BJ (cell line): ENCODE measurements at regions not wholly inside any gene's neighbourhood (a gene's known extent, or its start where the extent isn't known, plus 50 kb on each side); places are given as distances from the start of the nearest gene placed in this dataset.

Experiments
- CTCF ChIA-PET: fragments of 350-600 bp; formaldehyde crosslinking; extraction: SDS; loops from one replicate; lab custom pipeline; 2021; ENCODE audit warnings: antibody characterized with exemption, inconsistent platforms; lab: Yijun Ruan, JAX
- POLR2A ChIA-PET: fragments of 300-600 bp; sonication (Branson Sonifier 250); formaldehyde crosslinking; extraction: SDS; loops from one replicate; lab custom pipeline; 2021; ENCODE audit warnings: antibody characterized with exemption; lab: Charles Lee
- DNase-seq: peaks from one replicate; pipeline ENCODE4 v3.0.0-alpha.2; 2011; ENCODE audit warnings: low read depth
- H3K27me3 ChIP-seq: 2 replicates; pipeline ENCODE4 v1.6.0; 2011; ENCODE audit warnings: low read length; ENCODE audit not compliant: control insufficient read depth, insufficient read depth
- H3K36me3 ChIP-seq: 2 replicates; pipeline ENCODE4 v1.5.1; 2011; ENCODE audit warnings: low read length; ENCODE audit not compliant: control insufficient read depth, insufficient read depth
- H3K4me3 ChIP-seq: 2 replicates; pipeline ENCODE4 v1.5.1; 2011; ENCODE audit warnings: low read depth, mild to moderate bottlenecking, control low read depth, low read length
- CTCF ChIP-seq: IDR thresholded peaks from 2 replicates; pipeline ENCODE4 v1.5.1; 2011; ENCODE audit warnings: low read depth, mild to moderate bottlenecking, control low read depth, inconsistent platforms, low read length, moderate library complexity; ENCODE audit not compliant: insufficient read depth

- DNase-seq, result no peak
- ChIA-PET CTCF (no interaction called here), POLR2A (no interaction called here)
- H3K36me3 ChIP-seq, result no peaks in the 10 kb centered on the region
- no peak for TF ChIP-seq CTCF
- H3K27me3 ChIP-seq, result peaks cover 3% of the 10 kb centered on the region; the same call in 1 of the 2 replicates
- no peak overlapping the region for H3K4me3 ChIP-seq
These were observed 165.7 kb downstream of the TBX5 start for GRCh38 chr12:114240288-114240687.

- H3K36me3 ChIP-seq, result no peaks in the 10 kb centered on the region
- H3K4me3 ChIP-seq, result no peak overlapping the region
- peaks cover 8% of the 10 kb centered on the region for H3K27me3 ChIP-seq
- TF ChIP-seq CTCF, result no peak
- DNase-seq, result no peak
- POLR2A ChIA-PET, result no interaction called here
- CTCF ChIA-PET, result no interaction called here
These were observed 167.1 kb downstream of the TBX5 start for GRCh38 chr12:114238808-114239207.

- H3K27me3 ChIP-seq, result peaks cover 11% of the 10 kb centered on the region
- POLR2A ChIA-PET, result no interaction called here
- no peak for TF ChIP-seq CTCF
- no peak overlapping the region for H3K4me3 ChIP-seq
- CTCF ChIA-PET, result interaction anchor here (0.8 kb wide), 1 partner anchor 9 kb away, joined by 3 read pairs; no protein-coding TSS in a partner anchor
- H3K36me3 ChIP-seq, result no peaks in the 10 kb centered on the region
- no peak for DNase-seq
These were observed 168.7 kb downstream of the TBX5 start for GRCh38 chr12:114237230-114237629.

DNA sequence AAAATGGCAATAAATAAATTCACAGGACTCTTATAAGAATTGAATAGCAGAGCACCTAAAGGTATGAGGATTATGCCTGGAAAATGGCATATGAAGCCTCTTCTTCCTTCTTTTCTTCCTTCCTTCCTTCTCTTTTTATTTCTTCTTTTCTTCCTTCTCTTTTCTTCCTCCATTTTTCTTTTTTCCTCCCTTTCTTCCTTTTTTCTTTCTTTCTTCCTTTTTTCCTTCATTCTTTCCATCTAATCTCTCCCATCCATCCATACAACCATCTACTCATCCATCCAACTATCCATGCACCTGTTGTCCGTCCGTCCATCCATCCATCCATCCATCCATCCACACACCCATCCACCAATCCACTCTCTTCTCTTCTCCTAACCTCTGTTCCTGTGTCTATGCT, 173.8 kb downstream of the TBX5 start:
- TF ChIP-seq CTCF, result no peak
- DNase-seq, result no peak
- Histone ChIP-seq H3K36me3 (no peaks in the 10 kb centered on the region), H3K4me3 (no peak overlapping the region), H3K27me3 (peaks cover 11% of the 10 kb centered on the region)
- CTCF ChIA-PET, result no interaction called here
- POLR2A ChIA-PET, result no interaction called here

DNA sequence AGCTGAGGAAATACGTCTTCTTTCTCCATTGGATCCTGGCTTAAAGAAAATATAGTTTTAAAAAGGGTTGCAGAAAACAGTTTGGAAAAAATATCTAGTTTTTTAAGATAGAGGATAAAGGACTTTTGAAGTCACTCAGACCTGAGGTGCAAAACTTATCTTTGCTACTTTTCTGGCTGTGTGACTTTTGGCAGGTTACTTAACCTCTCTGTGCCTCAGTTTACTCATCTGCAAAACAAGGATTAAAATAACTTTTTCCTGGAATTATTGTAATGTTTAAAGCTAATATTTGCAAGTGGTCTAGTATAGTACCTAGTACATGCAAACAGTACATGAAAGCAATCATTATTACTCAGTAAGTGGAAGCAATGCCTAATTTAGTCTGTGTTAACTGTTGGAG, 176.8 kb downstream of the TBX5 start:
- DNase-seq, result no peak
- Histone ChIP-seq H3K27me3 (peaks cover 6% of the 10 kb centered on the region; the same call in 1 of the 2 replicates), H3K4me3 (no peak overlapping the region), H3K36me3 (no peaks in the 10 kb centered on the region)
- ChIA-PET CTCF (no interaction called here), POLR2A (no interaction called here)
- TF ChIP-seq CTCF, result no peak
